Gastrocnemius medialis (tissue), 4 donors: ENCODE measurements at regions not wholly inside any gene's neighbourhood (a gene's known extent, or its start where the extent isn't known, plus 50 kb on each side); places are given as distances from the start of the nearest gene placed in this dataset.

Source experiments
- CTCF ChIP-seq, 5 experiments: fragments of 450-650 bp in 3 of 5; fragments of 200-600 bp in 2 of 5; sonication (generic) in 2 of 5; IDR thresholded peaks in 4 of 5; conservative IDR thresholded peaks in 1 of 5; 1 replicate in 4 of 5; 2 replicates in 1 of 5; pipeline ENCODE4 v1.5.1; 2016 to 2019; ENCODE audit warnings: antibody characterized with exemption in 5 of 5, mild to moderate bottlenecking in 3 of 5, moderate library complexity in 3 of 5
- POLR2A ChIP-seq, 2 donors: fragments of 450-650 bp; IDR thresholded peaks; one replicate each; pipeline ENCODE4 v1.6.1; 2017; ENCODE audit warnings: antibody characterized with exemption in 2 of 2, mild to moderate bottlenecking in 2 of 2, moderate library complexity in 2 of 2

- TF ChIP-seq CTCF (IDR thresholded peaks at IDR 0.05 in 4 of 5, conservative IDR thresholded peaks at IDR 0.05 in 1 of 5) (no peak), POLR2A (IDR thresholded peaks at IDR 0.05) (no peak)
These were observed 636.3 kb upstream of the HTR2C start for GRCh38 chrX:113947548-113947947.
